H9 (cell line): ENCODE measurements at regions not wholly inside any gene's neighbourhood (a gene's known extent, or its start where the extent isn't known, plus 50 kb on each side); places are given as distances from the start of the nearest gene placed in this dataset.

Experiments
- DNase-seq: peaks from one replicate; pipeline ENCODE4 v3.0.0-alpha.2; 2017
- H2AFZ ChIP-seq: one replicate; pipeline ENCODE4 v1.6.1; 2013; ENCODE audit warnings: mild to moderate bottlenecking, low read length, control low read depth, moderate library complexity
- H2AK5ac ChIP-seq: 2 replicates; pipeline ENCODE4 v1.6.1; 2013; ENCODE audit warnings: low read length, control low read depth, mixed read lengths; ENCODE audit not compliant: insufficient read length
- H2BK120ac ChIP-seq: one replicate; pipeline ENCODE4 v1.6.1; 2013; ENCODE audit warnings: low read depth, mild to moderate bottlenecking, low read length, control low read depth, inconsistent platforms; ENCODE audit not compliant: poor library complexity, severe bottlenecking
- H2BK12ac ChIP-seq: 2 replicates; pipeline ENCODE4 v1.6.1; 2013; ENCODE audit warnings: low read length, control low read depth, mixed read lengths, low read depth; ENCODE audit not compliant: insufficient read length
- H2BK15ac ChIP-seq: 2 replicates; pipeline ENCODE4 v1.6.1; 2013; ENCODE audit warnings: low read depth, low read length, control low read depth
- H2BK20ac ChIP-seq: one replicate; pipeline ENCODE4 v1.6.1; 2013; ENCODE audit warnings: low read depth, mild to moderate bottlenecking, low read length, control low read depth, inconsistent platforms; ENCODE audit not compliant: poor library complexity, severe bottlenecking
- H2BK5ac ChIP-seq: 2 replicates; pipeline ENCODE4 v1.6.1; 2013; ENCODE audit warnings: low read length, control low read depth, mixed read lengths; ENCODE audit not compliant: insufficient read length
- H3K14ac ChIP-seq: 2 replicates; pipeline ENCODE4 v1.6.1; 2013; ENCODE audit warnings: low read length, control low read depth; ENCODE audit not compliant: insufficient read depth
- H3K18ac ChIP-seq: 2 replicates; pipeline ENCODE4 v1.6.1; 2013; ENCODE audit warnings: low read depth, mild to moderate bottlenecking, mixed read lengths, low read length, control low read depth; ENCODE audit not compliant: insufficient read length
- H3K23ac ChIP-seq: 2 replicates; pipeline ENCODE4 v1.6.1; 2013; ENCODE audit warnings: low read length, control low read depth, mixed read lengths, low read depth; ENCODE audit not compliant: insufficient read length
- H3K23me2 ChIP-seq: 2 replicates; pipeline ENCODE4 v1.6.1; 2013; ENCODE audit warnings: low read depth, mild to moderate bottlenecking, mixed read lengths, low read length, control low read depth; ENCODE audit not compliant: insufficient read length, poor library complexity, severe bottlenecking
- H3K27ac ChIP-seq: 2 replicates; pipeline ENCODE4 v1.5.1; 2013; ENCODE audit warnings: low read length, control low read depth, mixed read lengths, low read depth; ENCODE audit not compliant: insufficient read length
- H3K27me3 ChIP-seq: 2 replicates; pipeline ENCODE4 v1.6.1; 2013; ENCODE audit warnings: low read length, control low read depth, inconsistent platforms; ENCODE audit not compliant: insufficient read depth
- H3K4ac ChIP-seq: 2 replicates; pipeline ENCODE4 v1.6.1; 2013; ENCODE audit warnings: low read depth, mild to moderate bottlenecking, control low read depth, inconsistent platforms, low read length, moderate library complexity
- H3K4me1 ChIP-seq: 2 replicates; pipeline ENCODE4 v1.6.1; 2013; ENCODE audit warnings: low read length, control low read depth, inconsistent platforms; ENCODE audit not compliant: insufficient read depth
- H3K4me2 ChIP-seq: 2 replicates; pipeline ENCODE4 v1.6.1; 2013; ENCODE audit warnings: low read length, control low read depth, mixed read lengths; ENCODE audit not compliant: insufficient read length, insufficient read depth
- H3K56ac ChIP-seq: 2 replicates; pipeline ENCODE4 v1.6.1; 2013; ENCODE audit warnings: low read depth, mild to moderate bottlenecking, mixed read lengths, low read length, control low read depth; ENCODE audit not compliant: insufficient read length
- H3K79me1 ChIP-seq: 2 replicates; pipeline ENCODE4 v1.6.1; 2013; ENCODE audit warnings: low read depth, mild to moderate bottlenecking, moderate library complexity, low read length, control low read depth, inconsistent platforms; ENCODE audit not compliant: insufficient read depth, poor library complexity, severe bottlenecking
- H3K79me2 ChIP-seq: 2 replicates; pipeline ENCODE4 v1.6.1; 2013; ENCODE audit warnings: low read length, control low read depth, inconsistent platforms; ENCODE audit not compliant: insufficient read depth
- H3K9ac ChIP-seq: 2 replicates; pipeline ENCODE4 v1.6.1; 2013; ENCODE audit warnings: low read length, control low read depth, mixed read lengths; ENCODE audit not compliant: insufficient read length; ENCODE audit errors: extremely low read depth
- H3K9me3 ChIP-seq: one replicate; pipeline ENCODE4 v1.6.1; 2013; ENCODE audit warnings: low read depth, low read length, inconsistent platforms; ENCODE audit not compliant: control insufficient read depth
- H3T11ph ChIP-seq: one replicate; pipeline ENCODE4 v1.6.1; 2013; ENCODE audit warnings: mild to moderate bottlenecking, low read length, control low read depth, inconsistent platforms
- H4K20me1 ChIP-seq: one replicate; pipeline ENCODE4 v1.6.1; 2013; ENCODE audit not compliant: control insufficient read depth, insufficient read length, insufficient read depth
- H4K5ac ChIP-seq: 2 replicates; pipeline ENCODE4 v1.6.1; 2013; ENCODE audit warnings: low read depth, mild to moderate bottlenecking, mixed read lengths, low read length, control low read depth; ENCODE audit not compliant: insufficient read length
- H4K8ac ChIP-seq: replicated peaks from 2 replicates; pipeline ENCODE4 v1.6.1; 2013; ENCODE audit warnings: low read length, control low read depth, mixed read lengths, low read depth; ENCODE audit not compliant: insufficient read length
- H4K91ac ChIP-seq: 2 replicates; pipeline ENCODE4 v1.6.1; 2013; ENCODE audit warnings: low read depth, mild to moderate bottlenecking, moderate library complexity, mixed read lengths, low read length, control low read depth; ENCODE audit not compliant: insufficient read length
- H3K27ac Mint-ChIP-seq, 3 experiments: 2 replicates in 2 of 3; 3 replicates in 1 of 3; pipeline ENCODE4 v1.8.0; 2020 to 2021; ENCODE audit warnings: mixed read lengths in 3 of 3, mild to moderate bottlenecking in 1 of 3, moderate library complexity in 1 of 3
- H3K27me3 Mint-ChIP-seq: 2 replicates; pipeline ENCODE4 v1.8.0; 2021; ENCODE audit warnings: low read depth, mild to moderate bottlenecking, moderate library complexity, mixed read lengths
- H3K36me3 Mint-ChIP-seq, 3 experiments: 2 replicates in 2 of 3; 3 replicates in 1 of 3; pipeline ENCODE4 v1.8.0; 2020 to 2021; ENCODE audit warnings: low read depth in 3 of 3, mixed read lengths in 3 of 3; ENCODE audit not compliant: insufficient read depth in 1 of 3
- H3K4me1 Mint-ChIP-seq, 2 experiments: 2 replicates each; pipeline ENCODE4 v1.8.0; 2020; ENCODE audit warnings: mixed read lengths in 2 of 2
- H3K4me3 Mint-ChIP-seq, 2 experiments: 2 replicates in 1 of 2; 3 replicates in 1 of 2; pipeline ENCODE4 v1.8.0; 2020 to 2021; ENCODE audit warnings: mild to moderate bottlenecking in 2 of 2, mixed read lengths in 2 of 2, moderate library complexity in 1 of 2
- H3K9me3 Mint-ChIP-seq, 2 experiments: 2 replicates in 1 of 2; 3 replicates in 1 of 2; pipeline ENCODE4 v1.8.0; 2020; ENCODE audit warnings: mild to moderate bottlenecking in 2 of 2, mixed read lengths in 2 of 2, moderate library complexity in 1 of 2
- WGBS: extraction: QIAGEN DNeasy Blood & Tissue Kit; methylation state at CpG from one replicate; pipeline ENCODE4 v1.1.7; 2013; ENCODE audit warnings: missing lambda C conversion rate, low lambda C conversion rate, mixed read lengths; ENCODE audit not compliant: insufficient read length; ENCODE audit errors: extremely low coverage; 5-methylcytosine and 5-hydroxymethylcytosine counted together
- TF ChIP-seq, protein P1 (sequence below): fragments of 200-600 bp; sonication (generic); conservative IDR thresholded peaks from 3 replicates; pipeline ENCODE4 v1.8.0; 2021; ENCODE audit warnings: antibody characterized with exemption, mild to moderate bottlenecking

DNA sequence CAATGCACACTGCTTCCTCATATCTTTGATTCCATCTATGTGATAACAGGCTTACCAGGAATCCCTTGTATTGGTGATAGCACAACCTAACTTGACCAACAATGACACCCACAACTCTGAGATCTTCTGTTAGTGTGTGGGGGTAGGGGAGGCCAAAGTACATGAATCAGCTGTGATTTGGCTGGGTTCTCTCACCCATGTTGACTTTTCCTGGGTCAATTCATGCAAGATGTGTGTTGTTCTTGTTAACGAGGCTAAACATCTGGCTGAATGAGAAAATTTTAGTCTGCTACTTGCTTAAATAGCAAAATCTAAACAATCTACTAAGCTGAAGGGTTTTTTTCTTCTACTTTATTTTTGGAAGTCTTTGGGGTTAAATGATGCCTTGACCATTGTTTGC, 341.2 kb upstream of the SLC14A2 start:
- Histone ChIP-seq H4K91ac (no peak overlapping the region), H3K79me1 (no peaks in the 10 kb centered on the region), H3T11ph (no peak overlapping the region), H3K27ac (no peak overlapping the region), H3K56ac (no peak overlapping the region), H3K9me3 (no peaks in the 10 kb centered on the region), H2BK15ac (no peak overlapping the region), H3K4ac (no peak overlapping the region), H3K23me2 (no peaks in the 10 kb centered on the region), H2BK12ac (no peak overlapping the region), H3K4me1 (no peaks in the 10 kb centered on the region), H3K14ac (no peak overlapping the region), H2BK20ac (no peak overlapping the region), H3K79me2 (no peaks in the 10 kb centered on the region), H4K8ac (no peak overlapping the region), H2AFZ (no peak overlapping the region), H2BK120ac (no peak overlapping the region), H3K18ac (no peak overlapping the region), H3K27me3 (no peaks in the 10 kb centered on the region), H3K9ac (no peak overlapping the region), H4K5ac (no peak overlapping the region), H2AK5ac (no peak overlapping the region), H3K23ac (no peak overlapping the region), H3K4me2 (no peak overlapping the region), H4K20me1 (no peaks in the 10 kb centered on the region), H2BK5ac (no peak overlapping the region)
- Mint-ChIP-seq H3K27ac (no peak overlapping the region), H3K9me3 (no peaks in the 10 kb centered on the region; a peak in 1 of 5 replicates), H3K27me3 (no peaks in the 10 kb centered on the region), H3K4me1 (no peaks in the 10 kb centered on the region), H3K4me3 (no peak overlapping the region), H3K36me3 (no peaks in the 10 kb centered on the region; a peak in 1 of 7 replicates)
- no peak for DNase-seq
- TF ChIP-seq, protein P1, sequence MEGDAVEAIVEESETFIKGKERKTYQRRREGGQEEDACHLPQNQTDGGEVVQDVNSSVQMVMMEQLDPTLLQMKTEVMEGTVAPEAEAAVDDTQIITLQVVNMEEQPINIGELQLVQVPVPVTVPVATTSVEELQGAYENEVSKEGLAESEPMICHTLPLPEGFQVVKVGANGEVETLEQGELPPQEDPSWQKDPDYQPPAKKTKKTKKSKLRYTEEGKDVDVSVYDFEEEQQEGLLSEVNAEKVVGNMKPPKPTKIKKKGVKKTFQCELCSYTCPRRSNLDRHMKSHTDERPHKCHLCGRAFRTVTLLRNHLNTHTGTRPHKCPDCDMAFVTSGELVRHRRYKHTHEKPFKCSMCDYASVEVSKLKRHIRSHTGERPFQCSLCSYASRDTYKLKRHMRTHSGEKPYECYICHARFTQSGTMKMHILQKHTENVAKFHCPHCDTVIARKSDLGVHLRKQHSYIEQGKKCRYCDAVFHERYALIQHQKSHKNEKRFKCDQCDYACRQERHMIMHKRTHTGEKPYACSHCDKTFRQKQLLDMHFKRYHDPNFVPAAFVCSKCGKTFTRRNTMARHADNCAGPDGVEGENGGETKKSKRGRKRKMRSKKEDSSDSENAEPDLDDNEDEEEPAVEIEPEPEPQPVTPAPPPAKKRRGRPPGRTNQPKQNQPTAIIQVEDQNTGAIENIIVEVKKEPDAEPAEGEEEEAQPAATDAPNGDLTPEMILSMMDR, result no peak
- no CpG with 5 or more reads among the region's 1 CpG for WGBS
